MM.1S (cell line): ENCODE measurements at regions not wholly inside any gene's neighbourhood (a gene's known extent, or its start where the extent isn't known, plus 50 kb on each side); places are given as distances from the start of the nearest gene placed in this dataset.

Experiments
- DNase-seq: peaks from one replicate; pipeline ENCODE4 v3.0.0-alpha.2; 2015
- H2AFZ ChIP-seq: fragments of 300-600 bp; sonication (generic); 2 replicates; pipeline ENCODE4 v1.6.0; 2016; ENCODE audit warnings: antibody characterized with exemption, low read length
- H3F3A ChIP-seq: fragments of 300-600 bp; sonication (generic); 2 replicates; pipeline ENCODE4 v1.6.1; 2016; ENCODE audit warnings: mild to moderate bottlenecking, antibody characterized with exemption, low read length, moderate library complexity, mixed read lengths; ENCODE audit not compliant: insufficient read depth
- H3K27ac ChIP-seq: fragments of 300-600 bp; sonication (generic); 2 replicates; pipeline ENCODE4 v1.5.1; 2016; ENCODE audit warnings: mild to moderate bottlenecking, low read length
- H3K27me3 ChIP-seq: fragments of 300-600 bp; sonication (generic); replicated peaks from 2 replicates; pipeline ENCODE4 v1.6.0; 2016; ENCODE audit warnings: low read length; ENCODE audit not compliant: insufficient read depth
- H3K36me3 ChIP-seq: fragments of 300-600 bp; sonication (generic); replicated peaks from 2 replicates; pipeline ENCODE4 v1.6.1; 2016; ENCODE audit warnings: mild to moderate bottlenecking, low read length, mixed read lengths; ENCODE audit not compliant: insufficient read depth
- H3K4me1 ChIP-seq: fragments of 300-600 bp; sonication (generic); 2 replicates; pipeline ENCODE4 v1.6.1; 2016; ENCODE audit warnings: low read length, mixed read lengths
- H3K4me2 ChIP-seq: fragments of 300-600 bp; sonication (generic); 2 replicates; pipeline ENCODE4 v1.6.0; 2016; ENCODE audit warnings: low read depth, low read length
- H3K4me3 ChIP-seq: fragments of 300-600 bp; sonication (generic); 2 replicates; pipeline ENCODE4 v1.5.1; 2016; ENCODE audit warnings: low read length, mixed read lengths
- H3K79me2 ChIP-seq: fragments of 300-600 bp; sonication (generic); 2 replicates; pipeline ENCODE4 v1.6.1; 2016; ENCODE audit warnings: mixed run types, low read length, mixed read lengths
- H3K9ac ChIP-seq: fragments of 300-600 bp; sonication (generic); 2 replicates; pipeline ENCODE4 v1.6.1; 2016; ENCODE audit warnings: low read length, mixed read lengths
- H3K9me2 ChIP-seq: fragments of 300-600 bp; sonication (generic); replicated peaks from 2 replicates; pipeline ENCODE4 v1.6.1; 2016; ENCODE audit warnings: mild to moderate bottlenecking, low read length, mixed read lengths; ENCODE audit not compliant: insufficient read depth
- H3K9me3 ChIP-seq: fragments of 300-600 bp; sonication (generic); replicated peaks from 2 replicates; pipeline ENCODE4 v1.6.1; 2016; ENCODE audit warnings: mild to moderate bottlenecking, low read length, mixed read lengths; ENCODE audit not compliant: insufficient read depth
- H4K20me1 ChIP-seq: fragments of 300-600 bp; sonication (generic); 2 replicates; pipeline ENCODE4 v1.6.1; 2016; ENCODE audit warnings: mild to moderate bottlenecking, low read length, moderate library complexity, mixed read lengths; ENCODE audit not compliant: insufficient read depth
- CTCF ChIP-seq: fragments of 300-600 bp; sonication (generic); IDR thresholded peaks from 2 replicates; pipeline ENCODE4 v1.5.1; 2016; ENCODE audit warnings: antibody characterized with exemption, low read length, mixed read lengths
- EZH2 ChIP-seq: fragments of 300-600 bp; sonication (generic); optimal IDR thresholded peaks from 2 replicates; pipeline ENCODE3; 2017; ENCODE audit warnings: low read depth, mild to moderate bottlenecking, antibody characterized with exemption, low read length, mixed read lengths
- EZH2phosphoT487 ChIP-seq: fragments of 300-600 bp; sonication (generic); IDR thresholded peaks from 2 replicates; pipeline ENCODE4 v1.6.1; 2018; ENCODE audit warnings: antibody characterized with exemption, low read length

- Histone ChIP-seq H3K79me2 (no peaks in the 10 kb centered on the region), H3K9me2 (no peaks in the 10 kb centered on the region), H2AFZ (no peak overlapping the region), H3K36me3 (no peaks in the 10 kb centered on the region), H3K27me3 (no peaks in the 10 kb centered on the region), H4K20me1 (no peaks in the 10 kb centered on the region), H3K4me3 (no peak overlapping the region), H3F3A (no peaks in the 10 kb centered on the region), H3K27ac (no peak overlapping the region), H3K9ac (no peak overlapping the region), H3K4me1 (no peaks in the 10 kb centered on the region), H3K4me2 (no peak overlapping the region), H3K9me3 (no peaks in the 10 kb centered on the region)
- no peak for DNase-seq
- no peak for TF ChIP-seq CTCF
- TF ChIP-seq EZH2 = no peak
- TF ChIP-seq EZH2phosphoT487 = no peak
Measured at GRCh38 chr3:166560253-166560652, 723.0 kb upstream of the BCHE start.

- Histone ChIP-seq H3K4me3 (no peak overlapping the region), H3K9me3 (no peaks in the 10 kb centered on the region), H3K9me2 (no peaks in the 10 kb centered on the region), H3F3A (no peaks in the 10 kb centered on the region), H4K20me1 (no peaks in the 10 kb centered on the region), H2AFZ (no peak overlapping the region), H3K4me2 (no peak overlapping the region), H3K27me3 (no peaks in the 10 kb centered on the region), H3K9ac (no peak overlapping the region), H3K79me2 (no peaks in the 10 kb centered on the region), H3K27ac (no peak overlapping the region), H3K4me1 (no peaks in the 10 kb centered on the region), H3K36me3 (no peaks in the 10 kb centered on the region)
- TF ChIP-seq EZH2 = no peak
- no peak for TF ChIP-seq CTCF
- no peak for TF ChIP-seq EZH2phosphoT487
- DNase-seq = no peak
Measured at GRCh38 chr3:166556955-166557354, 719.7 kb upstream of the BCHE start.

GRCh38 chr3:166554023-166554422 lies 716.8 kb upstream of the BCHE start:
- no peak overlapping the region for H3K27ac ChIP-seq
- no peaks in the 10 kb centered on the region for H3K9me2 ChIP-seq
- H3K4me2 ChIP-seq = no peak overlapping the region
- no peak overlapping the region for H3K9ac ChIP-seq
- no peak overlapping the region for H3K4me3 ChIP-seq
- no peak overlapping the region for H2AFZ ChIP-seq
- H3K79me2 ChIP-seq = no peaks in the 10 kb centered on the region
- no peaks in the 10 kb centered on the region for H3K9me3 ChIP-seq
- H3K27me3 ChIP-seq = no peaks in the 10 kb centered on the region
- no peaks in the 10 kb centered on the region for H3K36me3 ChIP-seq
- H3K4me1 ChIP-seq = no peaks in the 10 kb centered on the region
- TF ChIP-seq EZH2phosphoT487 (no peak), EZH2 (no peak), CTCF (no peak)
- H3F3A ChIP-seq = no peaks in the 10 kb centered on the region
- no peak for DNase-seq
- H4K20me1 ChIP-seq = no peaks in the 10 kb centered on the region
